ENCODE measurements at regions not wholly inside any gene's neighbourhood (a gene's known extent, or its start where the extent isn't known, plus 50 kb on each side); places are given as distances from the start of the nearest gene placed in this dataset.

- no peak for TF ChIP-seq CTCF (IDR thresholded peaks at IDR 0.05)
- no peak for TF ChIP-seq POLR2A (IDR thresholded peaks at IDR 0.05)
- no peak for TF ChIP-seq POLR2AphosphoS5 (IDR thresholded peaks at IDR 0.05)
Observed at GRCh38 chr16:48680881-48681280, 70.9 kb upstream of the N4BP1 start.

All from suprapubic skin (tissue), 4 donors.